ENCODE measurements at regions not wholly inside any gene's neighbourhood (a gene's known extent, or its start where the extent isn't known, plus 50 kb on each side); places are given as distances from the start of the nearest gene placed in this dataset.

DNA sequence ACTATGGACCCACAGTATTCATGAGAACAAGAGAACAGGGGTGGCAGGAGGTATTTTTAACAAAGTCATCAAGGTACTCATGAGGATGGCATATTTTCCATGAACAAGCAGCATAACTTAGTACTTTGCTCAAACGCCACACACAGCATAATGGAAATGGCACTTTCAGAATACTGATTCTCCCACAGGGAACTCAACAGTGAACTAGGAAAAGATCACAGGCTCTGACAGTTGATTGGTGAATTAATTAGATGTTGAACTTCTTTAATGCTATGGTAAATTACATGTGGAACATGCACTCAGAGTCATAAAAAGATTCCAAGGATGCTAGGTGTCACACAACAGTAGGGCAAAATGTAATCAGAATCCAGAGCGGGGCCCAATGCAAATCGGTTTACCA lies 1088.6 kb upstream of the C9orf72 start:
- Histone ChIP-seq H3K4me1 (ENCODE audit: insufficient read depth, low read length, severe bottlenecking) (no peaks in the 10 kb centered on the region), H3F3A (ENCODE audit: insufficient read depth, low read length) (no peaks in the 10 kb centered on the region), H4K20me1 (ENCODE audit: insufficient read depth, low read length) (no peaks in the 10 kb centered on the region), H2AFZ (ENCODE audit: low read length) (no peak overlapping the region), H3K9me2 (ENCODE audit: low read depth, low read length) (no peaks in the 10 kb centered on the region), H3K9ac (ENCODE audit: low read length) (no peak overlapping the region), H3K27me3 (ENCODE audit: insufficient read depth, low read length) (no peaks in the 10 kb centered on the region), H3K27ac (ENCODE audit: low read depth, low read length, poor library complexity, severe bottlenecking) (no peak overlapping the region), H3K4me2 (ENCODE audit: low read length) (no peak overlapping the region), H3K36me3 (ENCODE audit: insufficient read depth, low read length) (no peaks in the 10 kb centered on the region), H3K9me3 (ENCODE audit: low read length) (no peaks in the 10 kb centered on the region), H3K79me2 (ENCODE audit: insufficient read depth, low read length) (no peaks in the 10 kb centered on the region), H3K4me3 (ENCODE audit: low read depth, low read length, poor library complexity, severe bottlenecking) (no peak overlapping the region)
- TF ChIP-seq EZH2 (IDR thresholded peaks at IDR 0.05; ENCODE audit: borderline replicate concordance, low read length) = no peak
- TF ChIP-seq, protein P1, sequence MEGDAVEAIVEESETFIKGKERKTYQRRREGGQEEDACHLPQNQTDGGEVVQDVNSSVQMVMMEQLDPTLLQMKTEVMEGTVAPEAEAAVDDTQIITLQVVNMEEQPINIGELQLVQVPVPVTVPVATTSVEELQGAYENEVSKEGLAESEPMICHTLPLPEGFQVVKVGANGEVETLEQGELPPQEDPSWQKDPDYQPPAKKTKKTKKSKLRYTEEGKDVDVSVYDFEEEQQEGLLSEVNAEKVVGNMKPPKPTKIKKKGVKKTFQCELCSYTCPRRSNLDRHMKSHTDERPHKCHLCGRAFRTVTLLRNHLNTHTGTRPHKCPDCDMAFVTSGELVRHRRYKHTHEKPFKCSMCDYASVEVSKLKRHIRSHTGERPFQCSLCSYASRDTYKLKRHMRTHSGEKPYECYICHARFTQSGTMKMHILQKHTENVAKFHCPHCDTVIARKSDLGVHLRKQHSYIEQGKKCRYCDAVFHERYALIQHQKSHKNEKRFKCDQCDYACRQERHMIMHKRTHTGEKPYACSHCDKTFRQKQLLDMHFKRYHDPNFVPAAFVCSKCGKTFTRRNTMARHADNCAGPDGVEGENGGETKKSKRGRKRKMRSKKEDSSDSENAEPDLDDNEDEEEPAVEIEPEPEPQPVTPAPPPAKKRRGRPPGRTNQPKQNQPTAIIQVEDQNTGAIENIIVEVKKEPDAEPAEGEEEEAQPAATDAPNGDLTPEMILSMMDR (IDR thresholded peaks at IDR 0.05; ENCODE audit: low read length) = no peak

DNA sequence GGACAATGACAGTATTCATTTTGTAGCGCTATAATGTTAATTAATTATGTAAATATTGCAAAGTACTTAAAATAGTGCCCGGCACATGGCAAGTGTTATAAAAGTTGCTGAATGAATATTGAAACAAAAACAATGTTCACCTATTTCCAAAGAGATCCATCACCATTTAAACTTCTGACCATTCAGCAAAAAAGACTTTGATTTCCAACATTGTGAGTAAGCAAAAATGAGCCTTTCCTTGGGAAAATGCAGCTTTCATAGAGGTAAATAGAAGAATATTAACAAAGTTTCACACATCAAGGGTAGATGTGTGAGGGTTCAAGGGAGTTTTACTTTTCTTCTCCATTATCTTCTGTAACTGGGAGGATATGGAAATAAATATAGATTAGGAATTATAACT lies 1089.4 kb upstream of the C9orf72 start:
- Histone ChIP-seq H3K79me2 (ENCODE audit: insufficient read depth, low read length) (no peaks in the 10 kb centered on the region), H3K27ac (ENCODE audit: low read depth, low read length, poor library complexity, severe bottlenecking) (no peak overlapping the region), H3K9ac (ENCODE audit: low read length) (no peak overlapping the region), H3K4me3 (ENCODE audit: low read depth, low read length, poor library complexity, severe bottlenecking) (no peak overlapping the region), H2AFZ (ENCODE audit: low read length) (no peak overlapping the region), H3K9me2 (ENCODE audit: low read depth, low read length) (no peaks in the 10 kb centered on the region), H3K4me2 (ENCODE audit: low read length) (no peak overlapping the region), H4K20me1 (ENCODE audit: insufficient read depth, low read length) (no peaks in the 10 kb centered on the region), H3K4me1 (ENCODE audit: insufficient read depth, low read length, severe bottlenecking) (no peaks in the 10 kb centered on the region), H3K27me3 (ENCODE audit: insufficient read depth, low read length) (no peaks in the 10 kb centered on the region), H3K36me3 (ENCODE audit: insufficient read depth, low read length) (no peaks in the 10 kb centered on the region), H3K9me3 (ENCODE audit: low read length) (no peaks in the 10 kb centered on the region), H3F3A (ENCODE audit: insufficient read depth, low read length) (no peaks in the 10 kb centered on the region)
- TF ChIP-seq, protein P1 (IDR thresholded peaks at IDR 0.05; ENCODE audit: low read length) = no peak
- no peak for TF ChIP-seq EZH2 (IDR thresholded peaks at IDR 0.05; ENCODE audit: borderline replicate concordance, low read length)

DNA sequence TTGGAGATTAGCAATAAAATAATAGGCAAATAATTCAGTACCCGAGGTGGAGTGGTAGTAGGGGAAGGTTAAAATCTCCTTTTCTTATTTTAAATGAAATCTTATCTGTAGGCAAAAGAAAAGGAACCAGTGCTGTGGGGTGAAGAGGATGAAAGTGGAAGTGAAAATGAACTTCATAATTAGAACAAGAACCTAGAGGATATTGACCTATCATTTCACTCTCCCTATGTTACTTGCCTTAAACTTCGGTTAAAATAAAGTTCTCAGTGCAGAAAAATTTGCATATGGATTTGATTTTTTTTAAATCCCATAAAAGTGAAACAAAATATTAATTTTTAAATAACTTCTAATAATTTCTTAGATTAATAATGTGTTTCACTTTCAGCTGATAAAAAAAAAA lies 1094.9 kb upstream of the C9orf72 start:
- no peak overlapping the region for H3K9ac ChIP-seq (ENCODE audit: low read length)
- no peak overlapping the region for H3K27ac ChIP-seq (ENCODE audit: low read depth, low read length, poor library complexity, severe bottlenecking)
- no peaks in the 10 kb centered on the region for H3F3A ChIP-seq (ENCODE audit: insufficient read depth, low read length)
- H4K20me1 ChIP-seq (ENCODE audit: insufficient read depth, low read length) = no peaks in the 10 kb centered on the region
- no peaks in the 10 kb centered on the region for H3K79me2 ChIP-seq (ENCODE audit: insufficient read depth, low read length)
- H3K4me3 ChIP-seq (ENCODE audit: low read depth, low read length, poor library complexity, severe bottlenecking) = no peak overlapping the region
- no peaks in the 10 kb centered on the region for H3K4me1 ChIP-seq (ENCODE audit: insufficient read depth, low read length, severe bottlenecking)
- no peaks in the 10 kb centered on the region for H3K27me3 ChIP-seq (ENCODE audit: insufficient read depth, low read length)
- H2AFZ ChIP-seq (ENCODE audit: low read length) = no peak overlapping the region
- H3K36me3 ChIP-seq (ENCODE audit: insufficient read depth, low read length) = no peaks in the 10 kb centered on the region
- no peak for TF ChIP-seq EZH2 (IDR thresholded peaks at IDR 0.05; ENCODE audit: borderline replicate concordance, low read length)
- TF ChIP-seq, protein P1 (IDR thresholded peaks at IDR 0.05; ENCODE audit: low read length) = no peak
- H3K9me2 ChIP-seq (ENCODE audit: low read depth, low read length) = no peaks in the 10 kb centered on the region
- H3K9me3 ChIP-seq (ENCODE audit: low read length) = no peaks in the 10 kb centered on the region
- H3K4me2 ChIP-seq (ENCODE audit: low read length) = no peak overlapping the region
